Right lobe of liver (tissue), 4 donors: ENCODE measurements at regions not wholly inside any gene's neighbourhood (a gene's known extent, or its start where the extent isn't known, plus 50 kb on each side); places are given as distances from the start of the nearest gene placed in this dataset.

ENCODE experiments used
- CTCF ChIP-seq, 4 donors: fragments of 200-600 bp in 3 of 4; fragments of 450-650 bp in 1 of 4; IDR thresholded peaks; one replicate each; pipeline versions ENCODE4 v1.5.1 to v1.8.0; 2016 to 2022; ENCODE audit warnings: antibody characterized with exemption in 4 of 4, mild to moderate bottlenecking in 2 of 4
- POLR2A ChIP-seq: fragments of 450-650 bp; IDR thresholded peaks from one replicate; pipeline ENCODE4 v1.6.1; 2017; ENCODE audit warnings: antibody characterized with exemption, mild to moderate bottlenecking
- donor health status: DM: no; HTN: no; CAD: no.
- donor health status: DM: no; HTN: no; CAD: no.
- donor health status: DM: no; HTN: yes; CAD: no.

GRCh38 chr10:10807106-10807505, 210.6 kb upstream of the CELF2 start:
- TF ChIP-seq CTCF (IDR thresholded peaks at IDR 0.05) (no peak), POLR2A (no peak)
